ENCODE measurements at regions not wholly inside any gene's neighbourhood (a gene's known extent, or its start where the extent isn't known, plus 50 kb on each side); places are given as distances from the start of the nearest gene placed in this dataset.
"Not testable (repeated sequence)": the region's sequence is repeated elsewhere in the genome, so short reads cannot be mapped to it uniquely, and the experiment has no call there.

- TF ChIP-seq CTCF (IDR thresholded peaks at IDR 0.05; ENCODE audit: low read depth, low read length), result no peak
- no peak for TF ChIP-seq EZH2phosphoT487 (IDR thresholded peaks at IDR 0.05; ENCODE audit: low read depth)
- Histone ChIP-seq H3K27ac (ENCODE audit: low read length) (no peak overlapping the region), H3K4me3 (ENCODE audit: low read length) (no peak overlapping the region), H3K9ac (ENCODE audit: low read length) (no peak overlapping the region), H3K27me3 (ENCODE audit: low read depth, low read length) (peaks cover 3% of the 10 kb centered on the region; the same call in 1 of the 2 replicates), H3K36me3 (replicated peaks; ENCODE audit: low read depth, low read length) (no peaks in the 10 kb centered on the region), H2AFZ (ENCODE audit: low read depth, low read length) (no peak overlapping the region), H3K9me3 (ENCODE audit: insufficient read depth, low read length) (no peaks in the 10 kb centered on the region), H3K79me2 (ENCODE audit: low read length) (no peaks in the 10 kb centered on the region), H4K20me1 (ENCODE audit: insufficient read depth, low read length) (no peaks in the 10 kb centered on the region), H3K4me1 (ENCODE audit: low read length) (no peaks in the 10 kb centered on the region), H3K4me2 (ENCODE audit: low read length) (no peak overlapping the region)
Observed at GRCh38 chr1:109844609-109845008, 66.0 kb upstream of the CSF1 start.

- Histone ChIP-seq H3K4me2 (ENCODE audit: low read length) (no peak overlapping the region), H3K36me3 (replicated peaks; ENCODE audit: low read depth, low read length) (no peaks in the 10 kb centered on the region), H3K4me1 (ENCODE audit: low read length) (no peaks in the 10 kb centered on the region), H3K27me3 (ENCODE audit: low read depth, low read length) (peaks cover 3% of the 10 kb centered on the region; the same call in 1 of the 2 replicates), H3K9me3 (ENCODE audit: insufficient read depth, low read length) (no peaks in the 10 kb centered on the region), H2AFZ (ENCODE audit: low read depth, low read length) (no peak overlapping the region), H3K27ac (ENCODE audit: low read length) (no peak overlapping the region), H4K20me1 (ENCODE audit: insufficient read depth, low read length) (no peaks in the 10 kb centered on the region), H3K9ac (ENCODE audit: low read length) (no peak overlapping the region), H3K4me3 (ENCODE audit: low read length) (no peak overlapping the region), H3K79me2 (ENCODE audit: low read length) (no peaks in the 10 kb centered on the region)
- TF ChIP-seq CTCF (IDR thresholded peaks at IDR 0.05; ENCODE audit: low read depth, low read length), result no peak
- no peak for TF ChIP-seq EZH2phosphoT487 (IDR thresholded peaks at IDR 0.05; ENCODE audit: low read depth)
Observed at GRCh38 chr1:109840011-109840629, 70.5 kb upstream of the CSF1 start.

- not testable (repeated sequence) for H3K9me3 ChIP-seq (ENCODE audit: insufficient read depth, low read length); H3K9ac ChIP-seq (ENCODE audit: low read length); H3K27me3 ChIP-seq (ENCODE audit: low read depth, low read length); H3K27ac ChIP-seq (ENCODE audit: low read length); H3K4me3 ChIP-seq (ENCODE audit: low read length); H4K20me1 ChIP-seq (ENCODE audit: insufficient read depth, low read length); H3K36me3 ChIP-seq (replicated peaks; ENCODE audit: low read depth, low read length); H3K4me1 ChIP-seq (ENCODE audit: low read length); H3K4me2 ChIP-seq (ENCODE audit: low read length); H3K79me2 ChIP-seq (ENCODE audit: low read length); H2AFZ ChIP-seq (ENCODE audit: low read depth, low read length)
Observed at GRCh38 chr1:109839276-109839675, 71.4 kb upstream of the CSF1 start.

- Histone ChIP-seq H3K27ac (ENCODE audit: low read length) (no peak overlapping the region), H3K9ac (ENCODE audit: low read length) (no peak overlapping the region), H3K9me3 (ENCODE audit: insufficient read depth, low read length) (no peaks in the 10 kb centered on the region), H3K79me2 (ENCODE audit: low read length) (no peaks in the 10 kb centered on the region), H3K36me3 (replicated peaks; ENCODE audit: low read depth, low read length) (no peaks in the 10 kb centered on the region), H3K4me1 (ENCODE audit: low read length) (no peaks in the 10 kb centered on the region), H3K4me3 (ENCODE audit: low read length) (no peak overlapping the region), H2AFZ (ENCODE audit: low read depth, low read length) (no peak overlapping the region), H4K20me1 (ENCODE audit: insufficient read depth, low read length) (no peaks in the 10 kb centered on the region), H3K4me2 (ENCODE audit: low read length) (no peak overlapping the region), H3K27me3 (ENCODE audit: low read depth, low read length) (no peaks in the 10 kb centered on the region)
- TF ChIP-seq EZH2phosphoT487 (IDR thresholded peaks at IDR 0.05; ENCODE audit: low read depth) (no peak), CTCF (IDR thresholded peaks at IDR 0.05; ENCODE audit: low read depth, low read length) (no peak)
Observed at GRCh38 chr1:109838838-109839240, 71.8 kb upstream of the CSF1 start.

Data from OCI-LY3 (cell line).